ENCODE measurements at regions not wholly inside any gene's neighbourhood (a gene's known extent, or its start where the extent isn't known, plus 50 kb on each side); places are given as distances from the start of the nearest gene placed in this dataset.

GRCh38 chr6:92243315-92243714 is 1176.0 kb downstream of the EPHA7 start (continued):
- TF ChIP-seq GABPA (IDR thresholded peaks at IDR 0.05; ENCODE audit: low read depth) (no peak), ZNF622 (IDR thresholded peaks at IDR 0.05) (no peak), SIX5 (IDR thresholded peaks at IDR 0.05; ENCODE audit: low read depth, low read length, severe bottlenecking) (no peak), CREM (IDR thresholded peaks at IDR 0.05; ENCODE audit: low read depth) (no peak), POLR2AphosphoS2 (IDR thresholded peaks at IDR 0.05; ENCODE audit: low read depth, low read length) (no peak), TCF7 (IDR thresholded peaks at IDR 0.05; ENCODE audit: borderline replicate concordance) (no peak), IRF3 (IDR thresholded peaks at IDR 0.05) (no peak), NR2C1 (IDR thresholded peaks at IDR 0.05) (no peak), CBFB (IDR thresholded peaks at IDR 0.05; ENCODE audit: low read depth) (no peak), NR2F1 (conservative IDR thresholded peaks at IDR 0.05) (peak; percentile 63), TARDBP (IDR thresholded peaks at IDR 0.05; ENCODE audit: borderline replicate concordance) (no peak), NFIC (IDR thresholded peaks at IDR 0.05; ENCODE audit: low read depth, low read length) (no peak), USF1 (IDR thresholded peaks at IDR 0.05; ENCODE audit: borderline replicate concordance, extremely low read length, insufficient read depth, low read depth, low read length) (no peak), MLLT1 (IDR thresholded peaks at IDR 0.05) (no peak), CHD2 (IDR thresholded peaks at IDR 0.05; ENCODE audit: borderline replicate concordance, low read depth, low read length) (no peak), GATAD2B (conservative IDR thresholded peaks at IDR 0.05; ENCODE audit: low read depth) (no peak), EP300 (IDR thresholded peaks at IDR 0.05; ENCODE audit: borderline replicate concordance in 1 of 2, control insufficient read depth in 1 of 2, low read depth in 2 of 2, low read length in 2 of 2) (peak; percentile 24 to 39; a peak in 1 of 4 replicates), PBX3 (IDR thresholded peaks at IDR 0.05; ENCODE audit: insufficient replicate concordance, low read depth, low read length) (no peak), IKZF2 (IDR thresholded peaks at IDR 0.05) (peak in 1 of 2 experiments; percentile 49; a peak in 1 of 4 replicates), JUNB (IDR thresholded peaks at IDR 0.05) (no peak)

Measured in GM12878 (cell line).